OCI-LY1 (cell line): ENCODE measurements at regions not wholly inside any gene's neighbourhood (a gene's known extent, or its start where the extent isn't known, plus 50 kb on each side); places are given as distances from the start of the nearest gene placed in this dataset.

Source experiments
- H2AFZ ChIP-seq: fragments of 200-600 bp; sonication (generic), shearing (Covaris generic); 2 replicates; pipeline ENCODE4 v1.6.0; 2014; ENCODE audit warnings: antibody characterized with exemption, mild to moderate bottlenecking, low read length
- H3F3A ChIP-seq: fragments of 200-600 bp; sonication (generic), shearing (Covaris generic); 2 replicates; pipeline ENCODE4 v1.6.0; 2014; ENCODE audit warnings: mild to moderate bottlenecking, antibody characterized with exemption, low read length, moderate library complexity; ENCODE audit not compliant: insufficient read depth
- H3K27ac ChIP-seq: fragments of 200-600 bp; sonication (generic); 2 replicates; pipeline ENCODE4 v1.5.1; 2014; ENCODE audit warnings: low read length, mixed run types, mild to moderate bottlenecking, low read depth; ENCODE audit not compliant: poor library complexity, severe bottlenecking
- H3K27me3 ChIP-seq: fragments of 200-600 bp; sonication (generic); 2 replicates; pipeline ENCODE4 v1.6.0; 2014; ENCODE audit warnings: antibody characterized with exemption, mild to moderate bottlenecking, low read length, moderate library complexity; ENCODE audit not compliant: insufficient read depth
- H3K36me3 ChIP-seq: fragments of 200-600 bp; sonication (generic); 2 replicates; pipeline ENCODE4 v1.6.1; 2014; ENCODE audit warnings: mild to moderate bottlenecking, antibody characterized with exemption, low read length, moderate library complexity, mixed read lengths; ENCODE audit not compliant: insufficient read depth
- H3K4me1 ChIP-seq: fragments of 200-600 bp; sonication (generic); 2 replicates; pipeline ENCODE4 v1.5.1; 2014; ENCODE audit warnings: mild to moderate bottlenecking, low read length, moderate library complexity; ENCODE audit not compliant: insufficient read depth, severe bottlenecking
- H3K4me2 ChIP-seq: fragments of 200-600 bp; sonication (generic), shearing (Covaris generic); 2 replicates; pipeline ENCODE4 v1.6.1; 2014; ENCODE audit warnings: low read length
- H3K4me3 ChIP-seq: fragments of 200-600 bp; sonication (generic); 2 replicates; pipeline ENCODE4 v1.5.1; 2014; ENCODE audit warnings: low read length, low read depth, mild to moderate bottlenecking, mixed read lengths; ENCODE audit not compliant: poor library complexity, severe bottlenecking
- H3K79me2 ChIP-seq: fragments of 200-600 bp; shearing (Covaris generic); 2 replicates; pipeline ENCODE4 v1.6.1; 2016; ENCODE audit warnings: mixed run types, low read length, mixed read lengths; ENCODE audit not compliant: insufficient read depth
- H3K9ac ChIP-seq: fragments of 200-600 bp; sonication (generic), shearing (Covaris generic); 2 replicates; pipeline ENCODE4 v1.6.1; 2014; ENCODE audit warnings: mild to moderate bottlenecking, low read length, mixed read lengths
- H3K9me2 ChIP-seq: fragments of 200-600 bp; sonication (generic), shearing (Covaris generic); 2 replicates; pipeline ENCODE4 v1.6.1; 2014; ENCODE audit warnings: low read depth, mild to moderate bottlenecking, low read length, mixed read lengths
- H3K9me3 ChIP-seq: fragments of 200-600 bp; shearing (Covaris generic); 2 replicates; pipeline ENCODE4 v1.6.1; 2014; ENCODE audit warnings: low read length, mixed read lengths
- H4K20me1 ChIP-seq: fragments of 200-600 bp; sonication (generic), shearing (Covaris generic); 2 replicates; pipeline ENCODE4 v1.6.0; 2016; ENCODE audit warnings: mild to moderate bottlenecking, low read length; ENCODE audit not compliant: insufficient read depth
- CTCF ChIP-seq: fragments of 200-600 bp; sonication (generic), shearing (Covaris generic); IDR thresholded peaks from 2 replicates; pipeline ENCODE4 v1.5.1; 2017; ENCODE audit warnings: mild to moderate bottlenecking, antibody characterized with exemption, low read length, moderate library complexity, mixed read lengths
- EZH2 ChIP-seq: fragments of 200-600 bp; sonication (generic), shearing (Covaris generic); IDR thresholded peaks from 2 replicates; pipeline ENCODE4 v1.8.0; 2017; ENCODE audit warnings: borderline replicate concordance, mixed run types, mild to moderate bottlenecking, antibody characterized with exemption, low read length, moderate library complexity, mixed read lengths

GRCh38 chr14:26993556-26993955 lies 395.7 kb upstream of the NOVA1 start:
- Histone ChIP-seq H4K20me1 (no peaks in the 10 kb centered on the region), H3K4me1 (no peaks in the 10 kb centered on the region), H3K9me3 (no peaks in the 10 kb centered on the region), H3K4me2 (no peak overlapping the region), H3K79me2 (no peaks in the 10 kb centered on the region), H3K9me2 (no peaks in the 10 kb centered on the region), H2AFZ (no peak overlapping the region), H3K36me3 (no peaks in the 10 kb centered on the region), H3K27ac (no peak overlapping the region), H3K4me3 (no peak overlapping the region), H3K27me3 (no peaks in the 10 kb centered on the region), H3K9ac (no peak overlapping the region), H3F3A (no peaks in the 10 kb centered on the region)
- no peak for TF ChIP-seq EZH2

GRCh38 chr14:26995301-26995700 lies 397.5 kb upstream of the NOVA1 start:
- Histone ChIP-seq H3K27ac (no peak overlapping the region), H3K4me3 (no peak overlapping the region), H4K20me1 (no peaks in the 10 kb centered on the region), H3K9me2 (no peaks in the 10 kb centered on the region), H3K9ac (no peak overlapping the region), H3K36me3 (no peaks in the 10 kb centered on the region), H3K4me1 (no peaks in the 10 kb centered on the region), H3K79me2 (no peaks in the 10 kb centered on the region), H2AFZ (no peak overlapping the region), H3K27me3 (no peaks in the 10 kb centered on the region), H3K9me3 (no peaks in the 10 kb centered on the region), H3K4me2 (no peak overlapping the region), H3F3A (no peaks in the 10 kb centered on the region)
- TF ChIP-seq CTCF (no peak), EZH2 (no peak)

GRCh38 chr14:26996246-26996645 lies 398.4 kb upstream of the NOVA1 start:
- no peaks in the 10 kb centered on the region for H3K4me1 ChIP-seq
- H3K4me3 ChIP-seq, result no peak overlapping the region
- H3K9me3 ChIP-seq, result no peaks in the 10 kb centered on the region
- TF ChIP-seq CTCF (no peak), EZH2 (no peak)
- no peaks in the 10 kb centered on the region for H3K79me2 ChIP-seq
- H3K36me3 ChIP-seq, result no peaks in the 10 kb centered on the region
- no peaks in the 10 kb centered on the region for H4K20me1 ChIP-seq
- no peak overlapping the region for H3K4me2 ChIP-seq
- no peaks in the 10 kb centered on the region for H3F3A ChIP-seq
- H3K27ac ChIP-seq, result no peak overlapping the region
- H3K9me2 ChIP-seq, result no peaks in the 10 kb centered on the region
- no peak overlapping the region for H3K9ac ChIP-seq
- no peak overlapping the region for H2AFZ ChIP-seq
- no peaks in the 10 kb centered on the region for H3K27me3 ChIP-seq

- no peaks in the 10 kb centered on the region for H3F3A ChIP-seq
- H2AFZ ChIP-seq, result no peak overlapping the region
- H3K27ac ChIP-seq, result no peak overlapping the region
- no peaks in the 10 kb centered on the region for H3K36me3 ChIP-seq
- H3K4me2 ChIP-seq, result no peak overlapping the region
- no peaks in the 10 kb centered on the region for H3K9me3 ChIP-seq
- no peak overlapping the region for H3K4me3 ChIP-seq
- no peaks in the 10 kb centered on the region for H4K20me1 ChIP-seq
- H3K27me3 ChIP-seq, result no peaks in the 10 kb centered on the region
- no peak for TF ChIP-seq EZH2
- no peak for TF ChIP-seq CTCF
- H3K79me2 ChIP-seq, result no peaks in the 10 kb centered on the region
- no peaks in the 10 kb centered on the region for H3K9me2 ChIP-seq
- no peak overlapping the region for H3K9ac ChIP-seq
- H3K4me1 ChIP-seq, result no peaks in the 10 kb centered on the region
Measured at GRCh38 chr14:27002179-27002578, 404.3 kb upstream of the NOVA1 start.
